SU-DHL-6 (cell line): ENCODE measurements at regions not wholly inside any gene's neighbourhood (a gene's known extent, or its start where the extent isn't known, plus 50 kb on each side); places are given as distances from the start of the nearest gene placed in this dataset.
"Not testable (repeated sequence)": the region's sequence is repeated elsewhere in the genome, so short reads cannot be mapped to it uniquely, and the experiment has no call there.

Source experiments
- H2AFZ ChIP-seq: fragments of 200-600 bp; sonication (generic); 2 replicates; pipeline ENCODE4 v1.6.1; 2014; ENCODE audit warnings: low read depth, mild to moderate bottlenecking, moderate library complexity, mixed read lengths, antibody characterized with exemption, low read length; ENCODE audit not compliant: severe bottlenecking
- H3F3A ChIP-seq: fragments of 200-600 bp; shearing (Covaris generic); 2 replicates; pipeline ENCODE4 v1.6.0; 2016; ENCODE audit warnings: antibody characterized with exemption, mild to moderate bottlenecking; ENCODE audit not compliant: insufficient read depth
- H3K27ac ChIP-seq: fragments of 200-600 bp; sonication (generic); 2 replicates; pipeline ENCODE4 v1.5.1; 2016; ENCODE audit warnings: low read depth, mild to moderate bottlenecking, low read length, moderate library complexity, mixed read lengths
- H3K27me3 ChIP-seq: fragments of 200-600 bp; sonication (generic), shearing (Covaris generic); 2 replicates; pipeline ENCODE4 v1.6.0; 2014; ENCODE audit warnings: mild to moderate bottlenecking, low read length
- H3K36me3 ChIP-seq: fragments of 200-600 bp; sonication (generic); 2 replicates; pipeline ENCODE4 v1.6.1; 2014; ENCODE audit warnings: mild to moderate bottlenecking, low read length, mixed read lengths
- H3K4me2 ChIP-seq: fragments of 300-600, 200-600 bp; shearing (Covaris generic), sonication (generic); 2 replicates; pipeline ENCODE4 v1.6.0; 2014; ENCODE audit warnings: low read length, low read depth, mild to moderate bottlenecking; ENCODE audit not compliant: poor library complexity, severe bottlenecking
- H3K4me3 ChIP-seq: fragments of 200-600 bp; sonication (generic); 2 replicates; pipeline ENCODE4 v1.5.1; 2014; ENCODE audit warnings: antibody characterized with exemption, low read length, mild to moderate bottlenecking, mixed read lengths; ENCODE audit not compliant: insufficient read depth, poor library complexity, severe bottlenecking
- H3K79me2 ChIP-seq: fragments of 200-600 bp; sonication (generic); 2 replicates; pipeline ENCODE4 v1.6.1; 2014; ENCODE audit warnings: mild to moderate bottlenecking, low read length, moderate library complexity; ENCODE audit not compliant: insufficient read depth
- H3K9ac ChIP-seq: fragments of 200-600 bp; sonication (generic); 2 replicates; pipeline ENCODE4 v1.7.0; 2014; ENCODE audit warnings: mild to moderate bottlenecking, low read length
- H3K9me2 ChIP-seq: fragments of 200-600 bp; sonication (generic); replicated peaks from 2 replicates; pipeline ENCODE4 v1.6.1; 2014; ENCODE audit warnings: low read length; ENCODE audit not compliant: insufficient read depth
- H3K9me3 ChIP-seq: fragments of 200-600 bp; sonication (generic); 2 replicates; pipeline ENCODE4 v1.6.1; 2014; ENCODE audit warnings: low read length, mixed read lengths; ENCODE audit not compliant: insufficient read depth
- H4K20me1 ChIP-seq: fragments of 200-600 bp; sonication (generic); 2 replicates; pipeline ENCODE4 v1.6.1; 2014; ENCODE audit warnings: low read depth, mild to moderate bottlenecking, antibody characterized with exemption, low read length, moderate library complexity, mixed read lengths
- EZH2phosphoT487 ChIP-seq: fragments of 200-600 bp; sonication (generic), shearing (Covaris generic); conservative IDR thresholded peaks from 2 replicates; pipeline ENCODE4 v1.6.1; 2018; ENCODE audit warnings: mild to moderate bottlenecking, antibody characterized with exemption, low read length, moderate library complexity, mixed read lengths
- TF ChIP-seq, protein P1 (sequence below): fragments of 200-600 bp; sonication (generic); IDR thresholded peaks from one replicate; pipeline ENCODE4 v1.5.1; 2017; ENCODE audit warnings: antibody characterized with exemption, mild to moderate bottlenecking, low read length, moderate library complexity; ENCODE audit not compliant: insufficient read depth, poor library complexity, severe bottlenecking

DNA sequence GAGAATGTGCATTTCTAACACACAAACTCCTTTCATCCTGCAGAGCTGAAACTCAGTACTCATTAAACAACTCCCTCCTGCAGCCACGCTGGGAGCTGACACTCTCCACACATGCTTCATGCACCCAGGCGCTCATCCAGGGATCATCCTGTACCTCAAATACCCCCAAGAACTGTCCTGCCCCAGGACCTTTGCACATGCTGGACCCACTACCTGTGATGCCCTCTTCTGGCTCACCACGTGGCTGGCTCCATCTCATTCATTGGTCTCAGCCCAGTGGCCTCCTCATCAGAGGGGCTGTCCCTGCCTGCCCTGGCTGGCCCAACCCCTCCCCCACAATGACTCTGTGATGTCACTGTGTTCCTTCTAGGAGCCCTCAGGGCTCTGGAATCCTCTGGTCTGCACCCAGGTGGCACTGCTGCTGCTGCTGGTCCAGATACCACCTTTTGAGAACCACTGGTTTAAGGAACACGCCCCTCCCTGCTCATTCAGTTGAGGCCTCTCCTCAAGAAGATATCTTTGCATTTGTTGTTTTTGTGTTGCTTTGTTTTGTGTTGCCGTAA, 160.9 kb upstream of the FOXF1 start:
- H3K27me3 ChIP-seq: no peaks in the 10 kb centered on the region
- H3K9me2 ChIP-seq: no peaks in the 10 kb centered on the region
- H3F3A ChIP-seq: no peaks in the 10 kb centered on the region
- no peak overlapping the region for H3K27ac ChIP-seq
- H2AFZ ChIP-seq: no peak overlapping the region
- H3K79me2 ChIP-seq: no peaks in the 10 kb centered on the region
- H3K9me3 ChIP-seq: no peaks in the 10 kb centered on the region
- H3K4me2 ChIP-seq: no peak overlapping the region
- no peaks in the 10 kb centered on the region for H3K36me3 ChIP-seq
- H3K9ac ChIP-seq: no peak overlapping the region
- H4K20me1 ChIP-seq: no peaks in the 10 kb centered on the region
- no peak overlapping the region for H3K4me3 ChIP-seq
- no peak for TF ChIP-seq EZH2phosphoT487
- TF ChIP-seq, protein P1, sequence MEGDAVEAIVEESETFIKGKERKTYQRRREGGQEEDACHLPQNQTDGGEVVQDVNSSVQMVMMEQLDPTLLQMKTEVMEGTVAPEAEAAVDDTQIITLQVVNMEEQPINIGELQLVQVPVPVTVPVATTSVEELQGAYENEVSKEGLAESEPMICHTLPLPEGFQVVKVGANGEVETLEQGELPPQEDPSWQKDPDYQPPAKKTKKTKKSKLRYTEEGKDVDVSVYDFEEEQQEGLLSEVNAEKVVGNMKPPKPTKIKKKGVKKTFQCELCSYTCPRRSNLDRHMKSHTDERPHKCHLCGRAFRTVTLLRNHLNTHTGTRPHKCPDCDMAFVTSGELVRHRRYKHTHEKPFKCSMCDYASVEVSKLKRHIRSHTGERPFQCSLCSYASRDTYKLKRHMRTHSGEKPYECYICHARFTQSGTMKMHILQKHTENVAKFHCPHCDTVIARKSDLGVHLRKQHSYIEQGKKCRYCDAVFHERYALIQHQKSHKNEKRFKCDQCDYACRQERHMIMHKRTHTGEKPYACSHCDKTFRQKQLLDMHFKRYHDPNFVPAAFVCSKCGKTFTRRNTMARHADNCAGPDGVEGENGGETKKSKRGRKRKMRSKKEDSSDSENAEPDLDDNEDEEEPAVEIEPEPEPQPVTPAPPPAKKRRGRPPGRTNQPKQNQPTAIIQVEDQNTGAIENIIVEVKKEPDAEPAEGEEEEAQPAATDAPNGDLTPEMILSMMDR: no peak

DNA sequence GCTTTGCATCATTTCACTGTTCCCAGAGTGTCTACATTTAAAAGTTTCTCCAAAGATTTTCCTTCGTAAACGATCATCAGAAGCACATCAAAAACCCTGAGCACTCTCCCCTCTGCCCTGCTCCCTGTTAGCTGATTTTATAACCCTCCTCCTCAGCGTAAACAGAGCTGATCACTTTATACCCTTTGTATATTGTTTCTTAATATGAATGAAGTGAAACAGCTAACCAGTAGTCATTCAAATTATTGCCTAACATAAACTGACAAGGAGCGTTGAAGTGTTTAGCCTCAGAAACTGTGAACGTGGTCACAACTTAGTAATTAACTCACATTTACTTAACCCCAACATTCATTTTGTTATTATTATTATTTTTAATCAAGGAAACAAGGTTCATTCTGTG, 160.0 kb upstream of the FOXF1 start:
- H2AFZ ChIP-seq: no peak overlapping the region
- H3K4me2 ChIP-seq: no peak overlapping the region
- no peaks in the 10 kb centered on the region for H3K36me3 ChIP-seq
- no peak overlapping the region for H3K27ac ChIP-seq
- no peaks in the 10 kb centered on the region for H3F3A ChIP-seq
- no peaks in the 10 kb centered on the region for H3K9me2 ChIP-seq
- no peaks in the 10 kb centered on the region for H4K20me1 ChIP-seq
- H3K9ac ChIP-seq: no peak overlapping the region
- no peaks in the 10 kb centered on the region for H3K27me3 ChIP-seq
- no peak for TF ChIP-seq EZH2phosphoT487
- TF ChIP-seq, protein P1: no peak
- H3K9me3 ChIP-seq: no peaks in the 10 kb centered on the region
- no peaks in the 10 kb centered on the region for H3K79me2 ChIP-seq
- H3K4me3 ChIP-seq: no peak overlapping the region

DNA sequence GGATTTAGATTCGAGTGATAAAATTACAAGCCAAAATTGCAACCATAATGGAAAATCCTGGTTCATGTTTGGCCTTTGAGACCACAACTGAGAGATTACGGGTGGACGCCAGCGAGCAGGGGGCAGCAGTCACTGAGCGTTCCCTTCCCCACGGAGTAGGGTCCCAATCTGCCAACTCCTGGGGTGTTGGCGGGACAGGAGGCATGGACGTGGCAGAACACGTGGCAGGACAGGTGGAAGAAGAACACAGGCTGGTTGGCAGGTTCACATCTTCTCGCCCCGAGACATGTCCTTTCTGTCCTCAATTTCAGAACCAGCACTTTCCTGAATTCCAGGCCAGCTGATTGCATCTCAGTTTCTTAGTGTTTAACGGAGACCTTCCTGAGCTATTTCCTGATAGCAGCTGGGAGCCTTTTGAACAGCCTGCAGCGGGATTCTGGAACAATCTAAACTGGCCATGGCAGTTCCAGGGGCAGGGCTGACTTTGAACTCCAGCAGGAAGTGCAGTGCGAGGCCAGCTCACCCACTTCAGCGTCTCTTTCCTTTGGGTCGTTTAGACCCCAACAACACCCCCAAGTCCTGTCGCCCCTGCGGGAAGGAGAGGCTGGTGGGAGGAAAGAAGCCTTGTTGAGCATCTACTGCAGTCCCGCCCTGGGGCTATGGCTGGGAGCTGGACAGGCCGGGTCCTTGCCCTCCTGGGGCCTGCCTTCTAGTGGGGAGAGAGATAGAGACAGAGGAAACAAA, 159.1 kb upstream of the FOXF1 start:
- no peak overlapping the region for H3K27ac ChIP-seq
- no peak overlapping the region for H2AFZ ChIP-seq
- H3K27me3 ChIP-seq: no peaks in the 10 kb centered on the region
- no peaks in the 10 kb centered on the region for H3K9me3 ChIP-seq
- TF ChIP-seq, protein P1: no peak
- no peak for TF ChIP-seq EZH2phosphoT487
- H3K9me2 ChIP-seq: no peaks in the 10 kb centered on the region
- H3K36me3 ChIP-seq: no peaks in the 10 kb centered on the region
- H3K9ac ChIP-seq: no peak overlapping the region
- H3K79me2 ChIP-seq: no peaks in the 10 kb centered on the region
- H3F3A ChIP-seq: no peaks in the 10 kb centered on the region
- no peaks in the 10 kb centered on the region for H4K20me1 ChIP-seq
- H3K4me3 ChIP-seq: no peak overlapping the region
- no peak overlapping the region for H3K4me2 ChIP-seq

DNA sequence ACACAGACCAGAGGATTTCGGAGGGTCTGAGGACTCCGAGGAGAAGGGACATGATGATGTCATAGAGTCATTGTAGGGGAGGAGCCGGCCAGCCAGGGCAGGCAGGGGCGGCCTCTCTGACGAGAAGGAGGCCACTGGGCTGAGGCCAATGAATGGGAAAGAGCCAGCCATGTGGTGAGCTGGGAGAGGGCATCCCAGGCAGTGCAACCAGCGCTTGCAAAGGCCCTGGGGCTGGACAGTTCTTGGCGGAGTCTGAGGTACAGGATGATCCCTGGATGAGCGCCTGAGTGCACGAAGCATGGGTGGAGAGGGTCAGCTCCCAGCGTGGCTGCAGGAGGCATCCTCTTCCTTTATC, 158.6 kb upstream of the FOXF1 start:
- H3K27me3 ChIP-seq, H4K20me1 ChIP-seq, H3K9ac ChIP-seq, H3K4me3 ChIP-seq, H3K36me3 ChIP-seq, H3K9me2 ChIP-seq, H2AFZ ChIP-seq, H3K9me3 ChIP-seq, H3K4me2 ChIP-seq, H3F3A ChIP-seq, H3K27ac ChIP-seq, H3K79me2 ChIP-seq: not testable (repeated sequence)
